GM12878 (cell line): ENCODE measurements at regions not wholly inside any gene's neighbourhood (a gene's known extent, or its start where the extent isn't known, plus 50 kb on each side); places are given as distances from the start of the nearest gene placed in this dataset.

Experiments
- ATAC-seq: fragments of 200-7000 bp; cut with Tn5 transposase; 3 replicates; pipeline ENCODE4 v1.9.1; 2020; ENCODE audit warnings: mild to moderate bottlenecking, moderate library complexity
- BruUV-seq: library from RNA; stranded (reverse); fragments of 400-500 nt; replicated peaks from 2 replicates; lab custom pipeline; 2021; lab: Mats Ljungman, UMichigan
- CTCF ChIA-PET: fragments of 300-600 bp; sonication (Branson Sonifier 250); formaldehyde crosslinking; extraction: SDS; loops from one replicate; lab custom pipeline; 2021; ENCODE audit warnings: inconsistent platforms; lab: Yijun Ruan, JAX
- POLR2A ChIA-PET: fragments of 350-600 bp; formaldehyde crosslinking; extraction: SDS; loops from one replicate; lab custom pipeline; 2021; ENCODE audit warnings: inconsistent platforms; lab: Charles Lee
- RAD21 ChIA-PET: fragments of 300-600 bp; sonication (Branson Sonifier 250); formaldehyde crosslinking; loops from one replicate; lab custom pipeline; 2023; ENCODE audit warnings: antibody characterized with exemption; ENCODE audit not compliant: unreplicated experiment; lab: Charles Lee
- SMC1A ChIA-PET: fragments of 300-600 bp; sonication (Branson Sonifier 250); formaldehyde crosslinking; loops from one replicate; lab custom pipeline; 2023; ENCODE audit not compliant: unreplicated experiment, uncharacterized antibody; lab: Charles Lee
- DNase-seq: peaks from one replicate; pipeline ENCODE4 v3.0.0-alpha.2; 2011; ENCODE audit warnings: low read depth, low spot score
- FAIRE-seq: peaks from 3 replicates; lab custom pipeline; 2011; peaks lifted over from hg19 to GRCh38; lab: Jason Lieb, UNC
- H2AFZ ChIP-seq: 2 replicates; pipeline ENCODE4 v1.6.0; 2011; ENCODE audit warnings: low read depth, low read length, control low read depth; ENCODE audit not compliant: control insufficient read depth
- H3K27ac ChIP-seq: 2 replicates; pipeline ENCODE4 v1.5.1; 2011; ENCODE audit warnings: control low read depth; ENCODE audit not compliant: control insufficient read depth, insufficient read depth
- H3K27me3 ChIP-seq, 2 experiments: replicated peaks in 1 of 2; 2 replicates each; pipeline versions ENCODE4 v1.6.0 to v1.6.1; 2011; ENCODE audit warnings: low read length in 1 of 2; ENCODE audit not compliant: control insufficient read depth in 2 of 2, insufficient read depth in 2 of 2
- H3K36me3 ChIP-seq, 2 experiments: 2 replicates each; pipeline ENCODE4 v1.5.1; 2011; ENCODE audit warnings: low read length in 1 of 2; ENCODE audit not compliant: control insufficient read depth in 2 of 2, insufficient read depth in 2 of 2
- H3K4me1 ChIP-seq: 2 replicates; pipeline ENCODE4 v1.6.1; 2011; ENCODE audit warnings: mild to moderate bottlenecking, low read length, moderate library complexity, mixed read lengths; ENCODE audit not compliant: control insufficient read depth, insufficient read depth
- H3K4me2 ChIP-seq: 2 replicates; pipeline ENCODE4 v1.6.0; 2011; ENCODE audit warnings: control low read depth; ENCODE audit not compliant: control insufficient read depth, insufficient read depth
- H3K4me3 ChIP-seq: fragments of 200-600 bp; sonication (generic); 2 replicates; pipeline ENCODE4 v1.5.1; 2016
- H3K79me2 ChIP-seq: 2 replicates; pipeline ENCODE4 v1.6.0; 2011; ENCODE audit warnings: low read length; ENCODE audit not compliant: control insufficient read depth, insufficient read depth
- H3K9ac ChIP-seq: 2 replicates; pipeline ENCODE4 v1.8.0; 2011; ENCODE audit warnings: low read length, control low read depth, mixed read lengths; ENCODE audit not compliant: control insufficient read depth, insufficient read depth
- H3K9me3 ChIP-seq: replicated peaks from 3 replicates; pipeline ENCODE4 v1.5.1; 2011; ENCODE audit warnings: mild to moderate bottlenecking, low read length; ENCODE audit not compliant: control insufficient read depth, insufficient read depth
- H4K20me1 ChIP-seq: 2 replicates; pipeline ENCODE4 v1.6.0; 2011; ENCODE audit not compliant: control insufficient read depth, insufficient read depth
- ATF7 ChIP-seq: fragments of 450-650 bp; IDR thresholded peaks from 2 replicates; pipeline ENCODE4 v1.6.1; 2016; ENCODE audit warnings: low read depth, mild to moderate bottlenecking
- CEBPB ChIP-seq, 2 experiments: fragments of 150-350 bp in 1 of 2; IDR thresholded peaks; 2 replicates each; pipeline ENCODE4 v1.6.1; 2012 to 2014; ENCODE audit warnings: low read depth in 2 of 2, low read length in 2 of 2, borderline replicate concordance in 1 of 2, inconsistent platforms in 1 of 2
- CHD4 ChIP-seq: fragments of 200-600 bp; sonication (generic); IDR thresholded peaks from 2 replicates; pipeline ENCODE4 v1.6.1; 2016; ENCODE audit warnings: mild to moderate bottlenecking
- CTCF ChIP-seq, 3 experiments: IDR thresholded peaks in 2 of 3; conservative IDR thresholded peaks in 1 of 3; 2 replicates each; pipeline ENCODE4 v1.5.1; 2011; ENCODE audit warnings: low read depth in 3 of 3, low read length in 3 of 3, mild to moderate bottlenecking in 3 of 3, control low read depth in 2 of 3, moderate library complexity in 2 of 3, inconsistent platforms in 1 of 3, mixed read lengths in 1 of 3; ENCODE audit not compliant: control insufficient read depth in 2 of 3, insufficient read depth in 1 of 3; ENCODE audit errors: extremely low read depth in 1 of 3
- HCFC1 ChIP-seq: fragments of 150-350 bp; IDR thresholded peaks from 2 replicates; pipeline ENCODE4 v1.6.1; 2014; ENCODE audit warnings: low read length
- HDGF ChIP-seq: fragments of 450-650 bp; IDR thresholded peaks from 2 replicates; pipeline ENCODE4 v1.6.1; 2016; ENCODE audit warnings: antibody characterized with exemption
- HSF1 ChIP-seq: fragments of 150-350 bp; IDR thresholded peaks from 2 replicates; pipeline ENCODE4 v1.6.1; 2014; ENCODE audit warnings: mild to moderate bottlenecking, low read depth, low read length
- IKZF1 ChIP-seq: fragments of 450-650 bp; conservative IDR thresholded peaks from 2 replicates; pipeline ENCODE4 v1.6.1; 2017; ENCODE audit warnings: antibody characterized with exemption, mild to moderate bottlenecking
- IKZF2 ChIP-seq, 2 experiments: fragments of 450-650 bp; IDR thresholded peaks; 2 replicates each; pipeline ENCODE4 v1.6.1; 2017; ENCODE audit warnings: mild to moderate bottlenecking in 2 of 2, moderate library complexity in 2 of 2
- JUND ChIP-seq: IDR thresholded peaks from 2 replicates; pipeline ENCODE4 v1.6.1; 2012; ENCODE audit warnings: low read depth, mild to moderate bottlenecking, low read length, improper control_type of control experiment, moderate library complexity
- MXI1 ChIP-seq: fragments of 150-350 bp; IDR thresholded peaks from 2 replicates; pipeline ENCODE4 v1.6.1; 2011; ENCODE audit warnings: low read depth, mild to moderate bottlenecking, inconsistent platforms, low read length, improper control_type of control experiment
- MYB ChIP-seq: fragments of 150-350 bp; IDR thresholded peaks from 2 replicates; pipeline ENCODE4 v1.6.1; 2014; ENCODE audit warnings: mild to moderate bottlenecking, low read depth, low read length, borderline replicate concordance
- SMC3 ChIP-seq: IDR thresholded peaks from 2 replicates; pipeline ENCODE4 v1.6.1; 2011; ENCODE audit warnings: low read length, improper control_type of control experiment, borderline replicate concordance
- SP1 ChIP-seq: IDR thresholded peaks from one replicate; pipeline ENCODE4 v1.6.1; 2011; ENCODE audit warnings: low read depth, low read length
- SREBF1 ChIP-seq: IDR thresholded peaks from 2 replicates; pipeline ENCODE4 v1.6.1; 2012; ENCODE audit warnings: mild to moderate bottlenecking, low read length
- STAT1 ChIP-seq: fragments of 450-650 bp; conservative IDR thresholded peaks from 2 replicates; pipeline ENCODE4 v1.6.1; 2014; ENCODE audit warnings: antibody characterized with exemption, mild to moderate bottlenecking
- STAT3 ChIP-seq: IDR thresholded peaks from 2 replicates; pipeline ENCODE4 v1.6.1; 2011; ENCODE audit warnings: low read depth, low read length, improper control_type of control experiment
- ZBTB11 ChIP-seq: fragments of 450-650 bp; formaldehyde crosslinking; IDR thresholded peaks from 2 replicates; pipeline ENCODE4 v1.5.0; 2022; ENCODE audit warnings: mild to moderate bottlenecking, missing genetic modification characterization
- WGBS: methylation state at CpG from one replicate; pipeline ENCODE4 v1.1.6; 2016; ENCODE audit warnings: low lambda C conversion rate; ENCODE audit not compliant: insufficient replicate concordance, insufficient coverage; ENCODE audit errors: missing lambda C conversion rate; 5-methylcytosine and 5-hydroxymethylcytosine counted together
- in situ Hi-C: fragments of 300-500 bp; cut with MboI; formaldehyde crosslinking; loops from 9 replicates; pipeline ENCODE4 v1.14.3; 2018; ENCODE audit warnings: mixed read lengths
- intact Hi-C: fragments of 100-400 bp; cut with micrococcal nuclease; formaldehyde crosslinking; loops from one replicate; pipeline ENCODE4 v1.14.2; 2022; ENCODE audit not compliant: unreplicated experiment
- TF ChIP-seq, protein P1 (sequence below): fragments of 450-650 bp; IDR thresholded peaks from 2 replicates; pipeline ENCODE4 v1.6.1; 2014; ENCODE audit warnings: mild to moderate bottlenecking

DNA sequence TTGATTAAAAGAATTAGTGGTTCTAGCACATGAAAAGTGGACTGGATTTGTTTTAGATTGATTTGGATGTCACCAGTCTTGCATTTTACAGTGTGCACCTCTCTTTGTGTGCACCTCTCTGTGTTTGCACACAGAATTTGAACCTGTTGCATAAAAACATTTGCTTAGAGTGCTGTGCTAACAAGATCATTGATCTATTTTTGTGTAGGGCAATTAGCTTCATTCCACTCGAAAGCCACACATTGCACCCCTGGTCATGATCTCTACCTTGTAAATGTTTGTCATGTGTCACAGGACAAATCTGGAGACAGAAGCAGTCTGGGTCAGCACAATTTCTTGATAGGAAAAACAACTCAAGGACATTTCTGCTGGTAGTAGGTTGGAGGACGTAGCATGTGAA lies 258.7 kb upstream of the LINC00305 start:
- no peak overlapping the region for H3K4me3 ChIP-seq
- in situ Hi-C loops (no loop called here), intact Hi-C loops (loop anchor here (2.0 to 10.0 kb wide), 4 partner anchors 35 to 369 kb away; no protein-coding TSS in a partner anchor)
- CTCF ChIA-PET = interaction anchor here (0.7 to 4.5 kb wide), 4 partner anchors 76 to 370 kb away, joined by 3 to 58 read pairs (median 3); no protein-coding TSS in a partner anchor
- BruUV-seq = no TSS peak
- RAD21 ChIA-PET = interaction anchor here (1.0 kb wide), 1 partner anchor 306 kb away, joined by 3 read pairs; no protein-coding TSS in a partner anchor
- no peaks in the 10 kb centered on the region for H3K36me3 ChIP-seq
- POLR2A ChIA-PET = no interaction called here
- H3K4me1 ChIP-seq = no peaks in the 10 kb centered on the region
- no peak for TF ChIP-seq MXI1
- TF ChIP-seq IKZF2 (IDR thresholded peaks at IDR 0.05) = no peak
- no peak for TF ChIP-seq MYB
- TF ChIP-seq CTCF (IDR thresholded peaks at IDR 0.05 in 2 of 3, conservative IDR thresholded peaks at IDR 0.05 in 1 of 3; ENCODE audit: control insufficient read depth in 2 of 3, extremely low read depth in 1 of 3, insufficient read depth in 1 of 3, low read depth in 3 of 3, low read length in 3 of 3) = no peak
- TF ChIP-seq ATF7 = no peak
- no peak for TF ChIP-seq JUND
- no peak for TF ChIP-seq SREBF1
- TF ChIP-seq HDGF = no peak
- TF ChIP-seq STAT3 = no peak
- no peak for TF ChIP-seq SMC3
- TF ChIP-seq SP1 = no peak
- no peak for TF ChIP-seq STAT1
- no peak for TF ChIP-seq HCFC1
- TF ChIP-seq, protein P1, sequence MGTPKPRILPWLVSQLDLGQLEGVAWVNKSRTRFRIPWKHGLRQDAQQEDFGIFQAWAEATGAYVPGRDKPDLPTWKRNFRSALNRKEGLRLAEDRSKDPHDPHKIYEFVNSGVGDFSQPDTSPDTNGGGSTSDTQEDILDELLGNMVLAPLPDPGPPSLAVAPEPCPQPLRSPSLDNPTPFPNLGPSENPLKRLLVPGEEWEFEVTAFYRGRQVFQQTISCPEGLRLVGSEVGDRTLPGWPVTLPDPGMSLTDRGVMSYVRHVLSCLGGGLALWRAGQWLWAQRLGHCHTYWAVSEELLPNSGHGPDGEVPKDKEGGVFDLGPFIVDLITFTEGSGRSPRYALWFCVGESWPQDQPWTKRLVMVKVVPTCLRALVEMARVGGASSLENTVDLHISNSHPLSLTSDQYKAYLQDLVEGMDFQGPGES = no peak
- no peak for TF ChIP-seq ZBTB11 (CRISPR knock-in tag)
- TF ChIP-seq CHD4 = no peak
- no peak for TF ChIP-seq CEBPB (IDR thresholded peaks at IDR 0.05; ENCODE audit: borderline replicate concordance in 1 of 2, low read depth in 2 of 2, low read length in 2 of 2)
- TF ChIP-seq HSF1 = no peak
- TF ChIP-seq IKZF1 = no peak
- DNase-seq (no peak), ATAC-seq (no peak), FAIRE-seq (no peak)
- no peaks in the 10 kb centered on the region for H4K20me1 ChIP-seq
- no peak overlapping the region for H3K27ac ChIP-seq
- no peak overlapping the region for H3K4me2 ChIP-seq
- no peak overlapping the region for H2AFZ ChIP-seq
- no peaks in the 10 kb centered on the region for H3K9me3 ChIP-seq
- H3K9ac ChIP-seq = no peak overlapping the region
- H3K79me2 ChIP-seq = no peaks in the 10 kb centered on the region
- 13% methylated on average over 2 of the region's 2 CpGs for WGBS
- SMC1A ChIA-PET = interaction anchor here (3.3 to 4.1 kb wide), 2 partner anchors 311 to 370 kb away, joined by 31 to 38 read pairs; no protein-coding TSS in a partner anchor
- H3K27me3 ChIP-seq = no peaks in the 10 kb centered on the region
